Tibial artery (tissue), 4 donors: ENCODE measurements at regions not wholly inside any gene's neighbourhood (a gene's known extent, or its start where the extent isn't known, plus 50 kb on each side); places are given as distances from the start of the nearest gene placed in this dataset.

Experiments
- DNase-seq, 2 donors: peaks; one replicate each; pipeline ENCODE4 v3.0.0-alpha.2; 2019
- H3K27ac ChIP-seq, 2 donors: fragments of 200-600 bp; sonication (generic) in 1 of 2; 1 replicate in 1 of 2; 2 replicates in 1 of 2; pipeline ENCODE4 v1.5.1; 2018 to 2019; ENCODE audit warnings: mild to moderate bottlenecking in 1 of 2
- H3K27me3 ChIP-seq, 2 donors: fragments of 200-600 bp; sonication (generic) in 1 of 2; one replicate each; pipeline versions ENCODE4 v1.5.1 to v1.6.0; 2016 to 2019
- H3K36me3 ChIP-seq, 3 donors: fragments of 200-600 bp; sonication (generic) in 2 of 3; one replicate each; pipeline ENCODE4 v1.5.1; 2016 to 2019; ENCODE audit warnings: mild to moderate bottlenecking in 2 of 3
- H3K4me1 ChIP-seq, 4 donors: fragments of 200-600 bp; sonication (generic) in 2 of 4; 1 replicate in 3 of 4; 2 replicates in 1 of 4; pipeline ENCODE4 v1.5.1; 2016 to 2019
- H3K4me3 ChIP-seq, 2 donors: fragments of 200-600 bp; sonication (generic) in 1 of 2; 1 replicate in 1 of 2; 2 replicates in 1 of 2; pipeline ENCODE4 v1.5.1; 2018 to 2019; ENCODE audit warnings: mild to moderate bottlenecking in 2 of 2
- H3K9me3 ChIP-seq, 3 donors: fragments of 200-600 bp; sonication (generic) in 1 of 3; one replicate each; pipeline ENCODE4 v1.5.1; 2016 to 2019
- intact Hi-C: fragments of 100-400 bp; cut with DNase I; formaldehyde crosslinking; loops from one replicate; pipeline ENCODE4 v1.15.0; 2023; ENCODE audit warnings: low total_unique reads
- TF ChIP-seq, protein P1 (sequence below), 2 experiments: fragments of 200-600 bp in 1 of 2; fragments of 450-650 bp in 1 of 2; IDR thresholded peaks; one replicate each; pipeline ENCODE4 v1.5.1; 2017 to 2019; ENCODE audit warnings: antibody characterized with exemption in 2 of 2, mild to moderate bottlenecking in 1 of 2, moderate library complexity in 1 of 2

DNA sequence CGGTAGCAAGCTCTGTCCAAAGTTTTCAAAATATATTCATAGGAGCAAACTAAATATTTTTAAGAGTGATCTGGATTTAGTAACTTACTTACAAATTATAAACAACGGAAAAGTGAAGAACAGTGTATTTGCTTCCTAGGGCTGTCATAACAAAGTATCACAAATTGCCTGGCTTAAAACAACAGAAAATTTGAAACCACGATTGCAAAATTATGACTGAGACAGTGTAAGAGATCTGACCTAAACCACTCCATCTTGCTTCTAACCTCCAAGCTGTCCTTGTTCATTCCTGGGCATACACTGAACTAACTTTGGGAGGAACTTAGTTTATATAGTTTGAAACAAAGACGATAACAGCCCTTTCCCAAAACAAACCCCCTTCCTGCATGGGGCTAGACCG is 202.0 kb upstream of the CDH6 start:
- intact Hi-C loops, result no loop called here
- no peaks in the 10 kb centered on the region for H3K9me3 ChIP-seq
- TF ChIP-seq, protein P1, sequence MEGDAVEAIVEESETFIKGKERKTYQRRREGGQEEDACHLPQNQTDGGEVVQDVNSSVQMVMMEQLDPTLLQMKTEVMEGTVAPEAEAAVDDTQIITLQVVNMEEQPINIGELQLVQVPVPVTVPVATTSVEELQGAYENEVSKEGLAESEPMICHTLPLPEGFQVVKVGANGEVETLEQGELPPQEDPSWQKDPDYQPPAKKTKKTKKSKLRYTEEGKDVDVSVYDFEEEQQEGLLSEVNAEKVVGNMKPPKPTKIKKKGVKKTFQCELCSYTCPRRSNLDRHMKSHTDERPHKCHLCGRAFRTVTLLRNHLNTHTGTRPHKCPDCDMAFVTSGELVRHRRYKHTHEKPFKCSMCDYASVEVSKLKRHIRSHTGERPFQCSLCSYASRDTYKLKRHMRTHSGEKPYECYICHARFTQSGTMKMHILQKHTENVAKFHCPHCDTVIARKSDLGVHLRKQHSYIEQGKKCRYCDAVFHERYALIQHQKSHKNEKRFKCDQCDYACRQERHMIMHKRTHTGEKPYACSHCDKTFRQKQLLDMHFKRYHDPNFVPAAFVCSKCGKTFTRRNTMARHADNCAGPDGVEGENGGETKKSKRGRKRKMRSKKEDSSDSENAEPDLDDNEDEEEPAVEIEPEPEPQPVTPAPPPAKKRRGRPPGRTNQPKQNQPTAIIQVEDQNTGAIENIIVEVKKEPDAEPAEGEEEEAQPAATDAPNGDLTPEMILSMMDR (IDR thresholded peaks at IDR 0.05), result no peak
- no peak for DNase-seq
- H3K36me3 ChIP-seq, result no peaks in the 10 kb centered on the region
- no peaks in the 10 kb centered on the region for H3K4me1 ChIP-seq
- H3K27ac ChIP-seq, result no peak overlapping the region
- no peaks in the 10 kb centered on the region for H3K27me3 ChIP-seq
- no peak overlapping the region for H3K4me3 ChIP-seq

DNA sequence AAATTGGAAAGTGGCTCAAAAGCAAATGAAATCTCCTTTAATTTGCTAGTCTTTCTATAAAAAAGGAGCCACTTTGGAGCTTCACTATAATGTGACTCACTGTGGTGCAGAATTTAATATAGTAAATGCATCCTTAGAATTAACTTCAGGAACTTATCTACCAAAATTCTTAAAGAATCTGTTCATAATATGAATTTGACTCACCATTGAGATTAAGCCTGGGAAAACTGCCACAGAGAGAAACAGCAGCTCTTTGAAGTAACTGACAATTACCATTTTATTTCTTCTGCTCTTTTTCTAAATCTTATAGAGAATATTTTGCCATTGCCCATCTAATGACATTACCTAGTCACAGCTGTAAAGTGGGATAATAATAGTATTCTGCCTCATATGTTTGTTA is 211.9 kb upstream of the CDH6 start:
- H3K27me3 ChIP-seq, result no peaks in the 10 kb centered on the region
- no peaks in the 10 kb centered on the region for H3K4me1 ChIP-seq
- no peak for DNase-seq
- H3K36me3 ChIP-seq, result no peaks in the 10 kb centered on the region
- TF ChIP-seq, protein P1 (IDR thresholded peaks at IDR 0.05), result no peak
- no peaks in the 10 kb centered on the region for H3K9me3 ChIP-seq
- no peak overlapping the region for H3K27ac ChIP-seq
- no peak overlapping the region for H3K4me3 ChIP-seq
- intact Hi-C loops, result no loop called here

DNA sequence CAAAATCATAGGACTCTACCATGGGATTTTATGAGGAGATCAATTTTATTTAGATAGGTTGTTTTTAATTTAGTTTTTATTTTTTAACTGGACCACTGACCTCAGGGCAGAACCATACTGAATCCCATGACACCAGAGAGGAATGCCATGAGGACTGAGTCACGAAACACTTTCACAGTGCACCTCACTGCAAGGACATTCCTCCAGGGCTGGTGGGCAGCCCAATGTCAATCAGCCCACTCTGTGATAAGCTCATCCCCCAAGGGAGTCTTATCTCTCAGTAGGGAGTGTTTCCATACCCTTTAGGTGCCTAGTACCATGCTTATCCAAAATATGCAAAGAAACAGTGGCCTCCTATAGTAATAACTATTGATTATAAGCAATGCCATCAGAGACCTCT is 224.5 kb upstream of the CDH6 start:
- no peaks in the 10 kb centered on the region for H3K4me1 ChIP-seq
- intact Hi-C loops, result no loop called here
- no peaks in the 10 kb centered on the region for H3K9me3 ChIP-seq
- no peaks in the 10 kb centered on the region for H3K36me3 ChIP-seq
- TF ChIP-seq, protein P1 (IDR thresholded peaks at IDR 0.05), result no peak
- no peaks in the 10 kb centered on the region for H3K27me3 ChIP-seq
- no peak overlapping the region for H3K4me3 ChIP-seq
- no peak overlapping the region for H3K27ac ChIP-seq
- no peak for DNase-seq

DNA sequence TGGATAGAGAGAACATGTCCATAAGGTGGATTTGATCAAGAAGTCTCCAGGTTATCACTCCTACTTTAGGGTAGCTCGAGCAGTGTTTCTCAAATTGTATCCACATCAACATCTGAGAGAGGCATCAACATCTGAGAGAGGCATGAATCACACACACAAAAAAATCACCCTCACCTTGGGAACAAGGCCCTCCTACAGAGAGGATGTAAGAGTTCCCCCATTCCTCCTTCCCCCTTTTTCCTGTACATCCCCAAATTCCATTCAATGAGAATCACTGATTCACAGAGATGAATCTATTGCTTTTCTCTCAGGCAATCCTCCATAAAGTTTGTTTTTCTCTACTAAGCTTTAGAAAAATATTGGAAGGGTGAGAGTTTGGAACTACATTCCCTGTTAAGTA is 233.4 kb upstream of the CDH6 start:
- H3K4me1 ChIP-seq, result peaks cover 0 to 15% (median 0%) of the 10 kb centered on the region in 4 donors
- no peaks in the 10 kb centered on the region for H3K36me3 ChIP-seq
- TF ChIP-seq, protein P1 (IDR thresholded peaks at IDR 0.05), result no peak
- H3K9me3 ChIP-seq, result peaks cover 0 to 3% (median 0%) of the 10 kb centered on the region in 3 donors
- no peaks in the 10 kb centered on the region for H3K27me3 ChIP-seq
- H3K27ac ChIP-seq, result no peak overlapping the region
- H3K4me3 ChIP-seq, result no peak overlapping the region
- no peak for DNase-seq
- intact Hi-C loops, result no loop called here

DNA sequence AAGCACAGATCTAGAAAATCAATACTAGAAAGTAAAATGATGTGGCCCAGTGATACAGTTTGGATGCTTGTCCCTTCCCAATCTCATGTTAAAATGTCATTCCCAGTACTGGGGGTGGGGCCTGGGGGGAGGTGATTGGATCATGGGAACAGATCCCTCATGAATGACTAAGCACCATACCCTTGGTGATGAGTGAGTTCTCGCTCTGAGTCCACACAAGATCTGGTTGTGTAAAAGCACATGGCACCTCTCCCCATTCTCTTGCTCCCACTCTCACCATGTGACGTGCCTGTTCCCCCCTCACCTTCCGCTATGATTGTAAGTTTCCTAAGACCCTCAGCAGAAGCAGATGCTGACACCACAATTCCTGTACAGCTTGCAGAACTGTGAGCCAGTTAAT is 234.2 kb upstream of the CDH6 start:
- intact Hi-C loops, result no loop called here
- no peaks in the 10 kb centered on the region for H3K27me3 ChIP-seq
- H3K4me3 ChIP-seq, result no peak overlapping the region
- H3K9me3 ChIP-seq, result peaks cover 0 to 4% (median 0%) of the 10 kb centered on the region in 3 donors
- no peaks in the 10 kb centered on the region for H3K36me3 ChIP-seq
- H3K4me1 ChIP-seq, result peaks cover 0 to 15% (median 0%) of the 10 kb centered on the region in 4 donors
- H3K27ac ChIP-seq, result no peak overlapping the region
- DNase-seq, result no peak
- TF ChIP-seq, protein P1 (IDR thresholded peaks at IDR 0.05), result no peak

DNA sequence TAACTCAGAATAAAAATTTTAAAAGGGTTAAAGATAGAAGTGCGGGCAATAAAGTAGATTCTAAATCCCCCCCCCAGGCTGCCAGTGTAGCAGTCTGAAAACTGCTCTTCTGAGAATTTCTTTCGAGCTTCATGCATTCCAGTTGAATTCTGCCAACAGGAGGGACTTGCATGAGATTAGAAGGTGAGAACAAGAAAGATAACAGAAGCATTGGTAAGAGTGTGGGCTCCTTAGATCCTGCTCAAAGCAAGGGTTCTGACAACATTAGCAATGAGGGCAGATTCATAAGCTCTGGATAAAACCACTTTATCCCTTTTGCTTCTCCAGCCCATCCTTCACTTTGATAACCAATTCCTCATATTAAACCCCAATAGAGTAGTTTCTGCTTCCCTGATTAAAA is 235.9 kb upstream of the CDH6 start:
- TF ChIP-seq, protein P1 (IDR thresholded peaks at IDR 0.05), result no peak

More for the DNA sequence above, 235.9 kb upstream of the CDH6 start:
- H3K36me3 ChIP-seq, result no peaks in the 10 kb centered on the region
- no peak for DNase-seq
- no peaks in the 10 kb centered on the region for H3K27me3 ChIP-seq
- no peak overlapping the region for H3K27ac ChIP-seq
- intact Hi-C loops, result no loop called here
- H3K4me3 ChIP-seq, result no peak overlapping the region
- peaks cover 0 to 15% (median 0%) of the 10 kb centered on the region in 4 donors for H3K4me1 ChIP-seq
- H3K9me3 ChIP-seq, result peaks cover 0 to 4% (median 0%) of the 10 kb centered on the region in 3 donors
